ENCODE measurements at regions not wholly inside any gene's neighbourhood (a gene's known extent, or its start where the extent isn't known, plus 50 kb on each side); places are given as distances from the start of the nearest gene placed in this dataset.

DNA sequence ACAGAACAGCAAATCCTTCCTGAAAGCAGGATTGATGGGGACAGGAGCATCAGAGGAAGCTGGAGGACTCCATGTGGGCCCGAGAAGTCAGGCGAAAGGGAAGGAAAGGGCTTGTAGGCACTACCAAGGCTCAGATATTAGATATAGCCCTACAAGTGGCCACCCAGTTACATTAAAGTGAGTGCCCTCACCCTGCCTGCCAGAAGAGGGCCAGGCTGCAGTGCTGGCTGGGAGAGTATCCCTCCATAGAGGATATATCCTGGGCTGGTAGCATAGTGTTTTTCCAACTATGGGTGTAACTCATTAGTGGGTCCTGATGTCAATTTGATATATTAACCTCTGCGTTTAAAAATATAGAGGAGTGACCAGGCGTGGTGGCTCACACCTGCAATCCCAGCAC is 285.2 kb downstream of the MYCN start:
- TF ChIP-seq CTCF (IDR thresholded peaks at IDR 0.05; ENCODE audit: unreplicated experiment): no peak
- Mint-ChIP-seq H3K9me3 (ENCODE audit: unreplicated experiment) (no peaks in the 10 kb centered on the region), H3K4me3 (ENCODE audit: unreplicated experiment) (no peak overlapping the region), H3K27ac (ENCODE audit: unreplicated experiment) (no peak overlapping the region), H3K36me3 (ENCODE audit: low read depth, unreplicated experiment) (peaks cover 4% of the 10 kb centered on the region), H3K27me3 (ENCODE audit: unreplicated experiment) (peaks cover 6% of the 10 kb centered on the region), H3K4me1 (ENCODE audit: unreplicated experiment) (peaks cover 4% of the 10 kb centered on the region)
- no peak for DNase-seq (ENCODE audit: low spot score)

DNA sequence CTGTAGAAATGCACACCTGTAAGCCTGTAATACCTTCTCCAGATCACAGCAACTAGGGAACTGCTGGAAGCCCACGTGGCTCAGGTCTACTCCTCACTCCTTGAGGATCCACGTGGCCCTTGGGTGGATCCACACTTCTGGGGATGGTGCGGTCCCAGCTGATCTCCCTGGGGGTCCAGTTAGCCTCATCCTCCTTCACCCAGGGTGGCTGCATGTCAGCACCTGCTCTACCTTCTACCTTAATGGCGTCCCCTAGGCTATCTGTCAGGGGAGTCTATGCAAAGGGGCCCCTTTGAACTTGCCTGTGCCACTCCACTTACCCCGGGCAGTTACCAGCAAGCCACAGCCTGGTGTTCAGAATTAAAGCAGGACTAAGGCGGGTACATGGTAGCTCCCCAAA is 284.7 kb downstream of the MYCN start:
- peaks cover 4% of the 10 kb centered on the region for H3K4me1 Mint-ChIP-seq (ENCODE audit: unreplicated experiment)
- no peak for TF ChIP-seq CTCF (IDR thresholded peaks at IDR 0.05; ENCODE audit: unreplicated experiment)
- peaks cover 6% of the 10 kb centered on the region for H3K27me3 Mint-ChIP-seq (ENCODE audit: unreplicated experiment)
- no peak overlapping the region for H3K4me3 Mint-ChIP-seq (ENCODE audit: unreplicated experiment)
- DNase-seq (ENCODE audit: low spot score): no peak
- H3K27ac Mint-ChIP-seq (ENCODE audit: unreplicated experiment): no peak overlapping the region
- H3K9me3 Mint-ChIP-seq (ENCODE audit: unreplicated experiment): no peaks in the 10 kb centered on the region
- peaks cover 4% of the 10 kb centered on the region for H3K36me3 Mint-ChIP-seq (ENCODE audit: low read depth, unreplicated experiment)

- no peak overlapping the region for H3K27ac Mint-ChIP-seq (ENCODE audit: unreplicated experiment)
- H3K36me3 Mint-ChIP-seq (ENCODE audit: low read depth, unreplicated experiment): peaks cover 4% of the 10 kb centered on the region
- H3K27me3 Mint-ChIP-seq (ENCODE audit: unreplicated experiment): peaks cover 6% of the 10 kb centered on the region
- no peaks in the 10 kb centered on the region for H3K9me3 Mint-ChIP-seq (ENCODE audit: unreplicated experiment)
- no peak for TF ChIP-seq CTCF (IDR thresholded peaks at IDR 0.05; ENCODE audit: unreplicated experiment)
- no peak for DNase-seq (ENCODE audit: low spot score)
- no peak overlapping the region for H3K4me3 Mint-ChIP-seq (ENCODE audit: unreplicated experiment)
- peaks cover 4% of the 10 kb centered on the region for H3K4me1 Mint-ChIP-seq (ENCODE audit: unreplicated experiment)
Measured at GRCh38 chr2:16224298-16225045, 284.1 kb downstream of the MYCN start.

DNA sequence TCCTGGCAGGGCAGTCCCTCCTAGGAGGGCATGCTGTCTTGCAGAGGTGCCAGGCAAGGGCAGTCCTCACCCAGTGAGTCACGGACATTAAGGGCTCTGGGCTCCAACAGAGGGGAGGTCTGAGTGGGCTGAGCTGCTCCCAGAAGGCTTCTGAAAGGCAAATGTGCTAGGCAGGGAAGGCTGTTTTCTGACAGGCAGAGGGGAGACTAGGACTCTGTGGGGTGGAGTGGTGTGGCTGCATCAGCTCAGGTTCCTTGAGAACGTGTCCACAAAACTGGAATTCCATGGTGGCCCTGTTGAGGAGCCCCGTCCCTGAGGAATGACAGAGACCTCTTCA is 283.5 kb downstream of the MYCN start:
- DNase-seq (ENCODE audit: low spot score): no peak
- no peak for TF ChIP-seq CTCF (IDR thresholded peaks at IDR 0.05; ENCODE audit: unreplicated experiment)
- H3K36me3 Mint-ChIP-seq (ENCODE audit: low read depth, unreplicated experiment): peaks cover 4% of the 10 kb centered on the region
- peaks cover 6% of the 10 kb centered on the region for H3K27me3 Mint-ChIP-seq (ENCODE audit: unreplicated experiment)
- H3K4me3 Mint-ChIP-seq (ENCODE audit: unreplicated experiment): no peak overlapping the region
- no peaks in the 10 kb centered on the region for H3K9me3 Mint-ChIP-seq (ENCODE audit: unreplicated experiment)
- H3K27ac Mint-ChIP-seq (ENCODE audit: unreplicated experiment): no peak overlapping the region
- peaks cover 1% of the 10 kb centered on the region for H3K4me1 Mint-ChIP-seq (ENCODE audit: unreplicated experiment)

DNA sequence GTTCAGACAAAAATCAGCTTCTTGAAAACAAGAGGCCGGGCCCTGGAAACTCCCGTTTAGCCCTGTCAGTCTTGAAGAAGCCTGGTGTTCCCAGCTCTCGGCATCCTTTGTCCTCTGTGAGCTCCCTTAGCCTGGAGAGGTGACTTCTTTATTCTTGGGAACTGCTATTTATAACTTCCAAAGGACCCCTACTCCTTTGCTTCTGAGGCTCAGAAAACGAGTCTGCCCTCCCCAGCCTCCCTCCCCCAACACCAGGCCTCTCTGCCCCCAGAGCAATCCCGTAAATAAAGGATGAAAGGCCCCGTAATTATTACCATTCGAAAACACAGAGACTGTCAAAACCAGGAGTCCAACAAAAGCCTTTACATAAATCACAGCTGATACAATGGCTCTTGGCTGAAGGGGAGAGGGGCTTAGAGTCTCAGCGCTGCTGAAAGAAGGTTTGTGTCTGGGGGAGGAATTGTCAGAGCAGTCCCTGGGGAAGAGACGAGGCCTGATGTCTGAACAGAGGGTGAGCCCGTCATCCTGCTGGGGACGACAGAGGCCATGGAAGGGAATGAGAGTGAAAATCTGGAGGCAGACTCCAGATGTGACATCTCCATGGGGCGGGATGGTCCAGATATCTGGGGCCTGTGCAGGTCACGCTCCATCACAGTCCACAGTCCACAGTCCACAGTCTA is 283.0 kb downstream of the MYCN start:
- H3K4me1 Mint-ChIP-seq (ENCODE audit: unreplicated experiment): no peaks in the 10 kb centered on the region
- H3K27me3 Mint-ChIP-seq (ENCODE audit: unreplicated experiment): peaks cover 6% of the 10 kb centered on the region
- no peak for TF ChIP-seq CTCF (IDR thresholded peaks at IDR 0.05; ENCODE audit: unreplicated experiment)
- H3K27ac Mint-ChIP-seq (ENCODE audit: unreplicated experiment): no peak overlapping the region
- H3K4me3 Mint-ChIP-seq (ENCODE audit: unreplicated experiment): no peak overlapping the region
- no peak for DNase-seq (ENCODE audit: low spot score)
- no peaks in the 10 kb centered on the region for H3K9me3 Mint-ChIP-seq (ENCODE audit: unreplicated experiment)
- H3K36me3 Mint-ChIP-seq (ENCODE audit: low read depth, unreplicated experiment): peaks cover 4% of the 10 kb centered on the region

Measured in endothelial cell (in vitro differentiated cells).